WTC11 (cell line): ENCODE measurements at regions not wholly inside any gene's neighbourhood (a gene's known extent, or its start where the extent isn't known, plus 50 kb on each side); places are given as distances from the start of the nearest gene placed in this dataset.

Source experiments
- ATAC-seq: fragments of 200-7000 bp; cut with Tn5 transposase; 2 replicates; pipeline ENCODE4 v1.10.0; 2021; ENCODE audit warnings: mild to moderate bottlenecking, moderate library complexity
- CTCF ChIA-PET: fragments of 300-600 bp; sonication (Branson Sonifier 250); formaldehyde crosslinking; loops from one replicate; lab custom pipeline; 2021; ENCODE audit warnings: antibody characterized with exemption; lab: Charles Lee
- POLR2A ChIA-PET: fragments of 350-600 bp; sonication (Branson Sonifier 250); formaldehyde crosslinking; loops from one replicate; lab custom pipeline; 2021; ENCODE audit warnings: antibody characterized with exemption; lab: Charles Lee
- DNase-seq: peaks from one replicate; pipeline ENCODE4 v3.0.0; 2021; ENCODE audit warnings: low spot score
- H3K27ac Mint-ChIP-seq: 2 replicates; pipeline ENCODE4 v1.8.0; 2021; ENCODE audit warnings: mixed read lengths
- H3K27me3 Mint-ChIP-seq: 2 replicates; pipeline ENCODE4 v1.8.0; 2021; ENCODE audit warnings: low read depth, mild to moderate bottlenecking, moderate library complexity, mixed read lengths
- H3K36me3 Mint-ChIP-seq: 2 replicates; pipeline ENCODE4 v1.8.0; 2021; ENCODE audit warnings: mixed read lengths
- H3K4me1 Mint-ChIP-seq: 2 replicates; pipeline ENCODE4 v1.8.0; 2022; ENCODE audit warnings: mixed read lengths
- H3K4me3 Mint-ChIP-seq: 2 replicates; pipeline ENCODE4 v1.8.0; 2021; ENCODE audit warnings: mild to moderate bottlenecking, moderate library complexity, mixed read lengths
- H3K9me3 Mint-ChIP-seq: 2 replicates; pipeline ENCODE4 v1.8.0; 2021; ENCODE audit warnings: mixed read lengths
- AFF4 ChIP-seq: sonication (generic); formaldehyde crosslinking; IDR thresholded peaks from 2 replicates; pipeline ENCODE4 v1.8.1; 2023; ENCODE audit warnings: mild to moderate bottlenecking, missing genetic modification reagents, borderline replicate concordance
- CBFB ChIP-seq: sonication (generic); formaldehyde crosslinking; IDR thresholded peaks from 2 replicates; pipeline ENCODE4 v1.8.1; 2022; ENCODE audit warnings: mild to moderate bottlenecking, low read depth, missing genetic modification reagents
- CREM ChIP-seq: sonication (generic); formaldehyde crosslinking; IDR thresholded peaks from 2 replicates; pipeline ENCODE4 v1.8.1; 2022; ENCODE audit warnings: mild to moderate bottlenecking, missing genetic modification reagents, moderate library complexity
- FOXK1 ChIP-seq: sonication (generic); formaldehyde crosslinking; IDR thresholded peaks from 2 replicates; pipeline ENCODE4 v1.8.0; 2022; ENCODE audit warnings: mild to moderate bottlenecking, moderate library complexity, missing genetic modification reagents
- GRHL2 ChIP-seq: fragments of 250-450 bp; sonication (Bioruptor Pico); IDR thresholded peaks from 2 replicates; pipeline ENCODE4 v1.8.0; 2022; ENCODE audit warnings: mild to moderate bottlenecking, moderate library complexity; ENCODE audit not compliant: insufficient replicate concordance, severe bottlenecking
- GTF2I ChIP-seq: fragments of 250-450 bp; sonication (Bioruptor Pico); conservative IDR thresholded peaks from 2 replicates; pipeline ENCODE4 v1.4.0; 2021; ENCODE audit warnings: mild to moderate bottlenecking
- JUN ChIP-seq: sonication (generic); formaldehyde crosslinking; IDR thresholded peaks from 2 replicates; pipeline ENCODE4 v1.8.0; 2023; ENCODE audit warnings: mild to moderate bottlenecking, missing genetic modification reagents
- MXD4 ChIP-seq: fragments of 250-450 bp; sonication (Bioruptor Pico); IDR thresholded peaks from 2 replicates; pipeline ENCODE4 v1.8.0; 2021; ENCODE audit warnings: mild to moderate bottlenecking, moderate library complexity, borderline replicate concordance
- MYBL2 ChIP-seq: sonication (generic); formaldehyde crosslinking; IDR thresholded peaks from 2 replicates; pipeline ENCODE4 v1.8.1; 2023; ENCODE audit warnings: mild to moderate bottlenecking, moderate library complexity, missing genetic modification reagents
- ZBTB21 ChIP-seq: sonication (generic); formaldehyde crosslinking; IDR thresholded peaks from 2 replicates; pipeline ENCODE4 v1.8.1; 2023; ENCODE audit warnings: mild to moderate bottlenecking, missing genetic modification reagents, borderline replicate concordance
- ZNF232 ChIP-seq: sonication (generic); formaldehyde crosslinking; IDR thresholded peaks from 2 replicates; pipeline ENCODE4 v1.8.0; 2022; ENCODE audit warnings: mild to moderate bottlenecking, missing genetic modification reagents
- ZNF396 ChIP-seq: fragments of 250-450 bp; sonication (Bioruptor Pico); IDR thresholded peaks from 2 replicates; pipeline ENCODE4 v1.8.0; 2021; ENCODE audit warnings: mild to moderate bottlenecking, moderate library complexity, borderline replicate concordance
- ZNF416 ChIP-seq: fragments of 250-450 bp; sonication (Bioruptor Pico); IDR thresholded peaks from 2 replicates; pipeline ENCODE4 v1.9.0; 2021; ENCODE audit warnings: mild to moderate bottlenecking, inconsistent platforms
- ZNF423 ChIP-seq: fragments of 250-450 bp; sonication (Bioruptor Pico); IDR thresholded peaks from 2 replicates; pipeline ENCODE4 v2.1.2; 2022; ENCODE audit warnings: mild to moderate bottlenecking, moderate library complexity
- TF ChIP-seq, protein P1 (sequence below): sonication (generic); formaldehyde crosslinking; IDR thresholded peaks from 2 replicates; pipeline ENCODE4 v1.8.1; 2023; ENCODE audit warnings: mild to moderate bottlenecking, missing genetic modification reagents
- TF ChIP-seq, protein P2 (sequence below): fragments of 250-450 bp; sonication (Bioruptor Pico); IDR thresholded peaks from 2 replicates; pipeline ENCODE4 v1.9.0; 2021; ENCODE audit warnings: moderate library complexity, mild to moderate bottlenecking, inconsistent platforms, borderline replicate concordance
- TF ChIP-seq, protein P3 (sequence below): fragments of 200-600 bp; IDR thresholded peaks from 2 replicates; pipeline ENCODE4 v1.8.0; 2022; ENCODE audit warnings: antibody characterized with exemption
- TF ChIP-seq, protein P4 (sequence below): sonication (generic); formaldehyde crosslinking; IDR thresholded peaks from 2 replicates; pipeline ENCODE4 v1.8.0; 2022; ENCODE audit warnings: mild to moderate bottlenecking, missing genetic modification reagents
- TF ChIP-seq, protein P5 (sequence below): fragments of 250-450 bp; sonication (Bioruptor Pico); conservative IDR thresholded peaks from 2 replicates; pipeline ENCODE4 v1.9.0; 2021; ENCODE audit warnings: mild to moderate bottlenecking

GRCh38 chr3:156763931-156764720, 62.0 kb upstream of the LEKR1 start:
- Mint-ChIP-seq H3K4me1 (peaks cover 10% of the 10 kb centered on the region), H3K9me3 (no peaks in the 10 kb centered on the region), H3K27ac (no peak overlapping the region), H3K4me3 (no peak overlapping the region), H3K27me3 (no peaks in the 10 kb centered on the region), H3K36me3 (no peaks in the 10 kb centered on the region)
- ChIA-PET CTCF (no interaction called here), POLR2A (no interaction called here)
- no peak for ATAC-seq
- TF ChIP-seq ZNF423 (CRISPR knock-in tag): no peak
- TF ChIP-seq GTF2I: no peak
- TF ChIP-seq, protein P1, sequence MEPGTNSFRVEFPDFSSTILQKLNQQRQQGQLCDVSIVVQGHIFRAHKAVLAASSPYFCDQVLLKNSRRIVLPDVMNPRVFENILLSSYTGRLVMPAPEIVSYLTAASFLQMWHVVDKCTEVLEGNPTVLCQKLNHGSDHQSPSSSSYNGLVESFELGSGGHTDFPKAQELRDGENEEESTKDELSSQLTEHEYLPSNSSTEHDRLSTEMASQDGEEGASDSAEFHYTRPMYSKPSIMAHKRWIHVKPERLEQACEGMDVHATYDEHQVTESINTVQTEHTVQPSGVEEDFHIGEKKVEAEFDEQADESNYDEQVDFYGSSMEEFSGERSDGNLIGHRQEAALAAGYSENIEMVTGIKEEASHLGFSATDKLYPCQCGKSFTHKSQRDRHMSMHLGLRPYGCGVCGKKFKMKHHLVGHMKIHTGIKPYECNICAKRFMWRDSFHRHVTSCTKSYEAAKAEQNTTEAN: no peak
- TF ChIP-seq JUN (CRISPR knock-in tag): no peak
- no peak for TF ChIP-seq GRHL2 (CRISPR knock-in tag)
- TF ChIP-seq, protein P2, sequence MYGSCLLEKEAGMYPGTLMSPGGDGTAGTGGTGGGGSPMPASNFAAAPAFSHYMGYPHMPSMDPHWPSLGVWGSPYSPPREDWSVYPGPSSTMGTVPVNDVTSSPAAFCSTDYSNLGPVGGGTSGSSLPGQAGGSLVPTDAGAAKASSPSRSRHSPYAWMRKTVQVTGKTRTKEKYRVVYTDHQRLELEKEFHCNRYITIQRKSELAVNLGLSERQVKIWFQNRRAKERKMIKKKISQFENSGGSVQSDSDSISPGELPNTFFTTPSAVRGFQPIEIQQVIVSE (CRISPR knock-in tag): no peak
- TF ChIP-seq ZNF232 (CRISPR knock-in tag): no peak
- no peak for TF ChIP-seq MYBL2 (CRISPR knock-in tag)
- TF ChIP-seq, protein P3, sequence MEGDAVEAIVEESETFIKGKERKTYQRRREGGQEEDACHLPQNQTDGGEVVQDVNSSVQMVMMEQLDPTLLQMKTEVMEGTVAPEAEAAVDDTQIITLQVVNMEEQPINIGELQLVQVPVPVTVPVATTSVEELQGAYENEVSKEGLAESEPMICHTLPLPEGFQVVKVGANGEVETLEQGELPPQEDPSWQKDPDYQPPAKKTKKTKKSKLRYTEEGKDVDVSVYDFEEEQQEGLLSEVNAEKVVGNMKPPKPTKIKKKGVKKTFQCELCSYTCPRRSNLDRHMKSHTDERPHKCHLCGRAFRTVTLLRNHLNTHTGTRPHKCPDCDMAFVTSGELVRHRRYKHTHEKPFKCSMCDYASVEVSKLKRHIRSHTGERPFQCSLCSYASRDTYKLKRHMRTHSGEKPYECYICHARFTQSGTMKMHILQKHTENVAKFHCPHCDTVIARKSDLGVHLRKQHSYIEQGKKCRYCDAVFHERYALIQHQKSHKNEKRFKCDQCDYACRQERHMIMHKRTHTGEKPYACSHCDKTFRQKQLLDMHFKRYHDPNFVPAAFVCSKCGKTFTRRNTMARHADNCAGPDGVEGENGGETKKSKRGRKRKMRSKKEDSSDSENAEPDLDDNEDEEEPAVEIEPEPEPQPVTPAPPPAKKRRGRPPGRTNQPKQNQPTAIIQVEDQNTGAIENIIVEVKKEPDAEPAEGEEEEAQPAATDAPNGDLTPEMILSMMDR: no peak
- no peak for TF ChIP-seq ZNF396 (CRISPR knock-in tag)
- no peak for TF ChIP-seq ZBTB21
- TF ChIP-seq, protein P4, sequence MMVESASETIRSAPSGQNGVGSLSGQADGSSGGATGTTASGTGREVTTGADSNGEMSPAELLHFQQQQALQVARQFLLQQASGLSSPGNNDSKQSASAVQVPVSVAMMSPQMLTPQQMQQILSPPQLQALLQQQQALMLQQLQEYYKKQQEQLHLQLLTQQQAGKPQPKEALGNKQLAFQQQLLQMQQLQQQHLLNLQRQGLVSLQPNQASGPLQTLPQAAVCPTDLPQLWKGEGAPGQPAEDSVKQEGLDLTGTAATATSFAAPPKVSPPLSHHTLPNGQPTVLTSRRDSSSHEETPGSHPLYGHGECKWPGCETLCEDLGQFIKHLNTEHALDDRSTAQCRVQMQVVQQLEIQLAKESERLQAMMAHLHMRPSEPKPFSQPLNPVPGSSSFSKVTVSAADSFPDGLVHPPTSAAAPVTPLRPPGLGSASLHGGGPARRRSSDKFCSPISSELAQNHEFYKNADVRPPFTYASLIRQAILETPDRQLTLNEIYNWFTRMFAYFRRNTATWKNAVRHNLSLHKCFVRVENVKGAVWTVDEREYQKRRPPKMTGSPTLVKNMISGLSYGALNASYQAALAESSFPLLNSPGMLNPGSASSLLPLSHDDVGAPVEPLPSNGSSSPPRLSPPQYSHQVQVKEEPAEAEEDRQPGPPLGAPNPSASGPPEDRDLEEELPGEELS (CRISPR knock-in tag): no peak
- TF ChIP-seq CBFB (CRISPR knock-in tag): no peak
- TF ChIP-seq MXD4 (CRISPR knock-in tag): no peak
- TF ChIP-seq, protein P5, sequence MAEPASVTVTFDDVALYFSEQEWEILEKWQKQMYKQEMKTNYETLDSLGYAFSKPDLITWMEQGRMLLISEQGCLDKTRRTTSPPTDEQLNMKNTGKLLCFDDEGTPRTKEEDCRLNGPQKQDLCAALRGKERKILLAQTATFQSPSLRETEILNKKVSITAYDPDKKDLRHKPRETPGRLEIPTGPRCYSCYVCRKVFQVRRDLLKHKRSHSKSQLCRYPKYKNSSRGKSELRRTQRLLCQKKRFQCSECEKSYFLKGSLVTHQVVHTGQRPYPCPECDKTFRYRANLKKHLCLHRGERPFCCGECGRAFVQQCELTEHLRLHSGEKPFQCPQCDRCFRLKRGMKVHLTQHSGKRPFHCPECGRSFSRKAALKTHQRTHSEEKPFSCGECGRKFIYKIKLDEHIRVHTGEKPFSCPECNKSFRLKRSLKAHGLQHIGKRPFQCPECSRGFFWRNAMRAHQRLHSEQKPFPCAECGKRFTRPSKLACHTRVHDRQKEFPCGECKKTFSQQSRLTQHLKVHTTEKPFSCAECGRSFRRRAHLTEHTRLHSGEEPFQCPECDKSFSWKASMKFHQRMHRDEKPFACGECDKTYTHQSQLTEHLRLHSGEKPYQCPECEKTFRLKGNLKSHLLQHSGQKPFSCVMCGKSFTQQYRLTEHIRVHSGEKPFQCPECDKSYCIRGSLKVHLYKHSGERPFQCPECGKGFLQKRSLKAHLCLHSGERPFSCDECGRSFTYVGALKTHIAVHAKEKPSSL: no peak
- no peak for TF ChIP-seq FOXK1 (CRISPR knock-in tag)
- TF ChIP-seq CREM (CRISPR knock-in tag): no peak
- no peak for TF ChIP-seq ZNF416 (CRISPR knock-in tag)
- no peak for TF ChIP-seq AFF4 (CRISPR knock-in tag)
- no peak for DNase-seq
